ENCODE measurements at regions not wholly inside any gene's neighbourhood (a gene's known extent, or its start where the extent isn't known, plus 50 kb on each side); places are given as distances from the start of the nearest gene placed in this dataset.

GRCh38 chr3:40978442-40978841, 220.9 kb upstream of the CTNNB1 start:
- DNase-seq (ENCODE audit: low read depth in 1 of 2, low spot score in 1 of 2), result no peak
- TF ChIP-seq CTCF (IDR thresholded peaks at IDR 0.05; ENCODE audit: low read depth, low read length), result no peak
- no peak overlapping the region for H3K4me3 ChIP-seq
- no peaks in the 10 kb centered on the region for H3K36me3 ChIP-seq
- no peaks in the 10 kb centered on the region for H3K9me3 ChIP-seq (ENCODE audit: low read depth)
- H3K4me1 ChIP-seq (ENCODE audit: low read depth), result peaks cover 11% of the 10 kb centered on the region
- no peak overlapping the region for H3K27ac ChIP-seq
- no peaks in the 10 kb centered on the region for H3K27me3 ChIP-seq

- no peak for DNase-seq (ENCODE audit: low read depth in 1 of 2, low spot score in 1 of 2)
- no peaks in the 10 kb centered on the region for H3K36me3 ChIP-seq
- no peak for TF ChIP-seq CTCF (IDR thresholded peaks at IDR 0.05; ENCODE audit: low read depth, low read length)
- H3K4me3 ChIP-seq, result no peak overlapping the region
- peaks cover 10% of the 10 kb centered on the region for H3K4me1 ChIP-seq (ENCODE audit: low read depth)
- H3K27me3 ChIP-seq, result no peaks in the 10 kb centered on the region
- H3K9me3 ChIP-seq (ENCODE audit: low read depth), result no peaks in the 10 kb centered on the region
- H3K27ac ChIP-seq, result no peak overlapping the region
Measured at GRCh38 chr3:40979962-40980361, 219.3 kb upstream of the CTNNB1 start.

- Histone ChIP-seq H3K36me3 (no peaks in the 10 kb centered on the region), H3K4me3 (no peak overlapping the region), H3K27me3 (no peaks in the 10 kb centered on the region), H3K27ac (no peak overlapping the region), H3K9me3 (ENCODE audit: low read depth) (no peaks in the 10 kb centered on the region), H3K4me1 (ENCODE audit: low read depth) (peaks cover 5% of the 10 kb centered on the region)
- TF ChIP-seq CTCF (IDR thresholded peaks at IDR 0.05; ENCODE audit: low read depth, low read length), result no peak
- DNase-seq (ENCODE audit: low read depth in 1 of 2, low spot score in 1 of 2), result no peak
Measured at GRCh38 chr3:40980467-40980866, 218.8 kb upstream of the CTNNB1 start.

- no peak overlapping the region for H3K4me3 ChIP-seq
- no peaks in the 10 kb centered on the region for H3K36me3 ChIP-seq
- peak in 1 of 2 donors; percentile 6 for DNase-seq (ENCODE audit: low read depth in 1 of 2, low spot score in 1 of 2)
- H3K9me3 ChIP-seq (ENCODE audit: low read depth), result no peaks in the 10 kb centered on the region
- H3K27me3 ChIP-seq, result no peaks in the 10 kb centered on the region
- TF ChIP-seq CTCF (IDR thresholded peaks at IDR 0.05; ENCODE audit: low read depth, low read length), result no peak
- H3K27ac ChIP-seq, result no peak overlapping the region
- H3K4me1 ChIP-seq (ENCODE audit: low read depth), result no peaks in the 10 kb centered on the region
Measured at GRCh38 chr3:40985195-40985594, 214.1 kb upstream of the CTNNB1 start.

- DNase-seq (ENCODE audit: low read depth in 1 of 2, low spot score in 1 of 2), result no peak
- no peak for TF ChIP-seq CTCF (IDR thresholded peaks at IDR 0.05; ENCODE audit: low read depth, low read length)
- Histone ChIP-seq H3K9me3 (ENCODE audit: low read depth) (no peaks in the 10 kb centered on the region), H3K27me3 (no peaks in the 10 kb centered on the region), H3K4me1 (ENCODE audit: low read depth) (no peaks in the 10 kb centered on the region), H3K27ac (no peak overlapping the region), H3K4me3 (no peak overlapping the region), H3K36me3 (no peaks in the 10 kb centered on the region)
Measured at GRCh38 chr3:40988468-40988867, 210.8 kb upstream of the CTNNB1 start.
